K562 (cell line): ENCODE measurements at regions not wholly inside any gene's neighbourhood (a gene's known extent, or its start where the extent isn't known, plus 50 kb on each side); places are given as distances from the start of the nearest gene placed in this dataset.

Experiments used
- ATAC-seq: fragments of 200-7000 bp; cut with Tn5 transposase; 3 replicates; pipeline ENCODE4 v1.9.1; 2020; ENCODE audit warnings: moderate library complexity
- BruUV-seq: library from RNA; stranded (reverse); fragments of 400-500 nt; replicated peaks from 2 replicates; lab custom pipeline; 2021; lab: Mats Ljungman, UMichigan
- CTCF ChIA-PET: fragments of 300-600 bp; formaldehyde crosslinking; extraction: SDS; loops from one replicate; lab custom pipeline; 2021; ENCODE audit warnings: low intra/inter-chr PET ratio; lab: Yijun Ruan, JAX
- POLR2A ChIA-PET: fragments of 300-600, 350-650 bp; sonication (Branson Sonifier 250); formaldehyde crosslinking; extraction: SDS; loops from one replicate; lab custom pipeline; 2021; ENCODE audit warnings: antibody characterized with exemption, inconsistent platforms; lab: Yijun Ruan, JAX
- DNase-seq, 4 experiments: peaks; one replicate each; pipeline versions ENCODE4 v3.0.0 to v3.0.0-alpha.2; 2011 to 2018; ENCODE audit warnings: low spot score in 3 of 4, mixed read lengths in 3 of 4; ENCODE audit errors: extremely low read depth in 1 of 4
- FAIRE-seq: peaks from 2 replicates; lab custom pipeline; 2011; peaks lifted over from hg19 to GRCh38; lab: Jason Lieb, UNC
- H2AFZ ChIP-seq: 2 replicates; pipeline ENCODE4 v1.6.0; 2011; ENCODE audit warnings: low read depth, low read length, control low read depth, inconsistent platforms
- H3K27ac ChIP-seq: fragments of 200-600 bp; 3 replicates; pipeline ENCODE4 v1.8.0; 2011; ENCODE audit warnings: low read depth, mild to moderate bottlenecking, control low read depth, inconsistent platforms, low read length, moderate library complexity, mixed read lengths; ENCODE audit errors: extremely low read depth
- H3K27me3 ChIP-seq, 2 experiments: fragments of 300-600 bp in 1 of 2; 2 replicates in 1 of 2; 3 replicates in 1 of 2; pipeline versions ENCODE4 v1.6.0 to v1.8.0; 2011; ENCODE audit warnings: inconsistent platforms in 2 of 2, low read length in 2 of 2, mild to moderate bottlenecking in 1 of 2, mixed read lengths in 1 of 2, moderate library complexity in 1 of 2; ENCODE audit not compliant: control insufficient read depth in 2 of 2, insufficient read depth in 2 of 2
- H3K36me3 ChIP-seq: fragments of 300-600 bp; 3 replicates; pipeline ENCODE4 v1.8.0; 2011; ENCODE audit warnings: mild to moderate bottlenecking, low read length, inconsistent platforms; ENCODE audit not compliant: control insufficient read depth, insufficient read depth
- H3K4me1 ChIP-seq, 2 experiments: fragments of 200-600 bp in 1 of 2; replicated peaks in 1 of 2; 2 replicates in 1 of 2; 3 replicates in 1 of 2; pipeline versions ENCODE4 v1.5.1 to v1.8.0; 2011; ENCODE audit warnings: inconsistent platforms in 2 of 2, low read length in 2 of 2, mild to moderate bottlenecking in 1 of 2, mixed read lengths in 1 of 2, moderate library complexity in 1 of 2; ENCODE audit not compliant: control insufficient read depth in 2 of 2, insufficient read depth in 2 of 2
- H3K4me2 ChIP-seq: 2 replicates; pipeline ENCODE4 v1.6.1; 2011; ENCODE audit warnings: low read length, control low read depth, inconsistent platforms, mixed read lengths; ENCODE audit not compliant: insufficient read depth
- H3K4me3 ChIP-seq: fragments of 200-600 bp; sonication (generic), shearing (Covaris generic); 2 replicates; pipeline ENCODE4 v1.5.1; 2016; ENCODE audit warnings: control low read depth, inconsistent platforms
- H3K79me2 ChIP-seq: fragments of 200-600 bp; 3 replicates; pipeline ENCODE4 v1.8.0; 2011; ENCODE audit warnings: low read length, inconsistent platforms; ENCODE audit not compliant: control insufficient read depth, insufficient read depth
- H3K9ac ChIP-seq, 2 experiments: 2 replicates each; pipeline versions ENCODE4 v1.6.0 to v1.6.1; 2011; ENCODE audit warnings: low read depth in 2 of 2, low read length in 2 of 2, control low read depth in 1 of 2, inconsistent platforms in 1 of 2, mild to moderate bottlenecking in 1 of 2, mixed read lengths in 1 of 2; ENCODE audit not compliant: insufficient read depth in 1 of 2
- H3K9me1 ChIP-seq: one replicate; pipeline ENCODE4 v1.6.0; 2011; ENCODE audit warnings: inconsistent platforms, mild to moderate bottlenecking, low read length, moderate library complexity; ENCODE audit not compliant: control insufficient read depth, insufficient read depth
- H3K9me3 ChIP-seq: replicated peaks from 2 replicates; pipeline ENCODE4 v1.5.1; 2011; ENCODE audit warnings: low read depth, low read length, inconsistent platforms; ENCODE audit not compliant: control insufficient read depth, insufficient read depth
- H4K20me1 ChIP-seq: replicated peaks from 2 replicates; pipeline ENCODE4 v1.6.1; 2011; ENCODE audit warnings: low read length, inconsistent platforms, mixed read lengths; ENCODE audit not compliant: control insufficient read depth, insufficient read depth
- CREM ChIP-seq: IDR thresholded peaks from 2 replicates; pipeline ENCODE4 v1.6.1; 2014; ENCODE audit warnings: antibody characterized with exemption, low read depth
- E2F3 ChIP-seq: fragments of 250-450 bp; sonication (Bioruptor Pico); IDR thresholded peaks from 2 replicates; pipeline ENCODE4 v1.4.0; 2020; ENCODE audit warnings: mild to moderate bottlenecking
- ELF1 ChIP-seq: fragments of 200-800 bp; sonication (Bioruptor generic); IDR thresholded peaks from 2 replicates; pipeline ENCODE4 v1.6.1; 2016; ENCODE audit warnings: missing genetic modification characterization, missing compliant biosample characterization
- EP400 ChIP-seq: fragments of 450-650 bp; IDR thresholded peaks from 2 replicates; pipeline ENCODE4 v1.6.1; 2017; ENCODE audit warnings: antibody characterized with exemption, mild to moderate bottlenecking, moderate library complexity
- HDAC8 ChIP-seq: fragments of 450-650 bp; IDR thresholded peaks from 2 replicates; pipeline ENCODE4 v1.6.1; 2016; ENCODE audit warnings: mild to moderate bottlenecking, missing genetic modification characterization, moderate library complexity, missing compliant biosample characterization
- MED1 ChIP-seq: sonication (generic); formaldehyde crosslinking; IDR thresholded peaks from 2 replicates; pipeline ENCODE4 v1.8.1; 2023; ENCODE audit warnings: missing genetic modification reagents, borderline replicate concordance
- NFIC ChIP-seq: fragments of 450-650 bp; IDR thresholded peaks from 2 replicates; pipeline ENCODE4 v1.6.1; 2017; ENCODE audit warnings: mild to moderate bottlenecking, inconsistent platforms
- TCF7 ChIP-seq: sonication (generic); IDR thresholded peaks from 2 replicates; pipeline ENCODE4 v1.6.1; 2016; ENCODE audit warnings: antibody characterized with exemption, borderline replicate concordance
- ZNF444 ChIP-seq: fragments of 250-450 bp; sonication (Bioruptor Pico); IDR thresholded peaks from 2 replicates; pipeline ENCODE4 v1.4.0; 2020; ENCODE audit warnings: mild to moderate bottlenecking, moderate library complexity
- WGBS: fragments of 100-300 bp; shearing (Covaris generic); methylation state at CpG from one replicate; pipeline ENCODE4 v1.1.6; 2016; ENCODE audit warnings: low coverage, mixed read lengths; ENCODE audit not compliant: insufficient coverage; ENCODE audit errors: missing lambda C conversion rate; 5-methylcytosine and 5-hydroxymethylcytosine counted together
- in situ Hi-C: fragments of 300-500 bp; cut with MboI; formaldehyde crosslinking; loops from 4 replicates; pipeline ENCODE4 v1.15.0; 2018; ENCODE audit warnings: inconsistent platforms, mixed read lengths
- intact Hi-C: fragments of 100-400 bp; cut with micrococcal nuclease; formaldehyde crosslinking; loops from 2 replicates; pipeline ENCODE4 v1.14.2; 2022
- TF ChIP-seq, protein P1 (sequence below): fragments of 250-450 bp; sonication (Bioruptor Pico); IDR thresholded peaks from 2 replicates; pipeline ENCODE4 v1.5.0; 2021; ENCODE audit warnings: mild to moderate bottlenecking, moderate library complexity
- TF ChIP-seq, protein P2 (sequence below): fragments of 200-800 bp; sonication (Bioruptor generic); IDR thresholded peaks from 2 replicates; pipeline ENCODE4 v1.6.1; 2016; ENCODE audit warnings: missing genetic modification characterization, missing compliant biosample characterization
- TF ChIP-seq, protein P3 (sequence below), 2 experiments: IDR thresholded peaks in 1 of 2; conservative IDR thresholded peaks in 1 of 2; 2 replicates each; pipeline ENCODE4 v1.6.1; 2016; ENCODE audit warnings: low read depth in 2 of 2, mild to moderate bottlenecking in 1 of 2, missing compliant biosample characterization in 1 of 2, missing genetic modification characterization in 1 of 2, moderate library complexity in 1 of 2

DNA sequence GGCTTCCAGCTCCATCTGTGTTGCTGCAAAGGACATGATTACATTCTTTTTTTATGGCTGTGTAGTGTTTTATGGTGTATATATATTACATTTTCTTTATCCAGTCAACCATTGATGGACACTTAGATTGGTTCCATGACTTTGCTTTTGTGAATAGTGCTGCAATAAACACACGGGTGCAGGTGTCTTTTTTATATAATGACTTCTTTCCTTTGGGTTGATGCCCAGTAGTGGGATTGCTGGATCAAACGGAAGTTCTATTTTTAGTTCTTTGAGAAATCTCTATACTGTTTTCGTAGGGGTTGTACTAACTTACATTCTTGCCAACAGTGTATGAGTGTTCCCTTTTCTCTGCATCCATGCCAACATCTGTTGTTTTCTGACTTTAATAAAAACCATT, 189.7 kb downstream of the ACTR3B start:
- H3K4me1 ChIP-seq: no peaks in the 10 kb centered on the region
- DNase-seq (no peak), FAIRE-seq (no peak), ATAC-seq (no peak)
- H3K9me1 ChIP-seq: no peaks in the 10 kb centered on the region
- in situ Hi-C loops (no loop called here), intact Hi-C loops (no loop called here)
- 3% methylated on average over 3 of the region's 3 CpGs for WGBS
- no peaks in the 10 kb centered on the region for H3K9me3 ChIP-seq
- peaks cover 10 to 21% of the 10 kb centered on the region in 2 experiments; a peak in 3 of 5 replicates for H3K27me3 ChIP-seq
- BruUV-seq: no TSS peak
- H3K4me2 ChIP-seq: no peak overlapping the region
- no peaks in the 10 kb centered on the region for H3K36me3 ChIP-seq
- no peaks in the 10 kb centered on the region for H4K20me1 ChIP-seq
- H3K9ac ChIP-seq: no peak overlapping the region
- H3K79me2 ChIP-seq: no peaks in the 10 kb centered on the region
- CTCF ChIA-PET: no interaction called here
- H3K4me3 ChIP-seq: no peak overlapping the region
- no peak overlapping the region for H3K27ac ChIP-seq
- TF ChIP-seq EP400 (no peak), ZNF444 (CRISPR knock-in tag) (no peak), E2F3 (no peak), MED1 (CRISPR knock-in tag) (no peak), CREM (no peak), HDAC8 (no peak), NFIC (no peak), TCF7 (no peak), ELF1 (tag) (no peak)
- TF ChIP-seq, protein P1, sequence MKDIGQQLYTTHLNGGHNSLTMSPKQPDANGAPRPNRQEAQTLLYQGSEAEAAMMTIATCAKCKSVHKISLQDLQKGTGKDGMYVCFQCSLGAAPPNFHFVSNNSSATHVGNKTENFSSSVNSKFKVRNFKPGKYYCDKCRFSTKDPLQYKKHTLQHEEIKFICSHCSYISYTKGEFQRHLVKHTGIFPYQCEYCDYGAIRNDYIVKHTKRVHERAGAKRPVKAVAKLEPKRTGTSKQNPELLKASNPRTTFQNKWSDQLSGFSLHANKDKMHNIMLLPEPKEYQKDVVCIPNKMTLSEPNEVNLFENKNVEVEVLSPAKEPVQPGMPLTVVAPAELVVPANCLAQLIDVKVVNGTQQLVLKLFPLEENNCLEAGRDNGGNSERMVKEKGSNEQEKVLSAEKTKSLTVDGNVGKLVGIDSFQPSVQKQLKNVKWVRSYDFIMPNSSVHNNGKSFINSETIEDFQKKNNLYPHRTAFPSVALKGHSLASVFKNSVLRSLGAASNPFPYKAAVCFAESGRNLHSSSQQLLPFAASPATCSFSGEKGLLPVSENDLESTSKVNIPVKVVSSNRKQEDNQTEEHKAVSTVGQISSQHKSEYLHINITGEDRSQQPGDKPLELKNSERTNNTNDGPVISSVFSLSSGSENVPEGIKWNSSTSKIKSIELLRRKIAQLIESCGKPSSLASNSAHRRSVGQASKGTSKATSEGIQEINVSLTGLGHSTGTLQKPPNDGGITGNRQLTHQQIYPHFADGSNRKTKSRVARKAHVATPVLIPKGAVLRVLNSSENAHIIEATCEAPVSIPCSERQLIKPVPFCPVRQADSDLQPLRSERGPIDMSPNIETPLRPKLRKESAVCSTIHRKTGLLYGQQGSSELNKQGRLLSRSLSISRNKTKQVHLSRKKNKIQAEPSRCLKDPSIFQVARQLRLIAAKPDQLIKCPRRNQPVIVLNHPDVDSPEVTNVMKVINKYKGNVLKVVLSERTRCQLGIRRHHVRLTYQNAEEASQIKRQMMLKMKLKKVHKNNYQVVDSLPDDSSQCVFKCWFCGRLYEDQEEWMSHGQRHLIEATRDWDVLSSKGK (CRISPR knock-in tag): no peak
- TF ChIP-seq, protein P2, sequence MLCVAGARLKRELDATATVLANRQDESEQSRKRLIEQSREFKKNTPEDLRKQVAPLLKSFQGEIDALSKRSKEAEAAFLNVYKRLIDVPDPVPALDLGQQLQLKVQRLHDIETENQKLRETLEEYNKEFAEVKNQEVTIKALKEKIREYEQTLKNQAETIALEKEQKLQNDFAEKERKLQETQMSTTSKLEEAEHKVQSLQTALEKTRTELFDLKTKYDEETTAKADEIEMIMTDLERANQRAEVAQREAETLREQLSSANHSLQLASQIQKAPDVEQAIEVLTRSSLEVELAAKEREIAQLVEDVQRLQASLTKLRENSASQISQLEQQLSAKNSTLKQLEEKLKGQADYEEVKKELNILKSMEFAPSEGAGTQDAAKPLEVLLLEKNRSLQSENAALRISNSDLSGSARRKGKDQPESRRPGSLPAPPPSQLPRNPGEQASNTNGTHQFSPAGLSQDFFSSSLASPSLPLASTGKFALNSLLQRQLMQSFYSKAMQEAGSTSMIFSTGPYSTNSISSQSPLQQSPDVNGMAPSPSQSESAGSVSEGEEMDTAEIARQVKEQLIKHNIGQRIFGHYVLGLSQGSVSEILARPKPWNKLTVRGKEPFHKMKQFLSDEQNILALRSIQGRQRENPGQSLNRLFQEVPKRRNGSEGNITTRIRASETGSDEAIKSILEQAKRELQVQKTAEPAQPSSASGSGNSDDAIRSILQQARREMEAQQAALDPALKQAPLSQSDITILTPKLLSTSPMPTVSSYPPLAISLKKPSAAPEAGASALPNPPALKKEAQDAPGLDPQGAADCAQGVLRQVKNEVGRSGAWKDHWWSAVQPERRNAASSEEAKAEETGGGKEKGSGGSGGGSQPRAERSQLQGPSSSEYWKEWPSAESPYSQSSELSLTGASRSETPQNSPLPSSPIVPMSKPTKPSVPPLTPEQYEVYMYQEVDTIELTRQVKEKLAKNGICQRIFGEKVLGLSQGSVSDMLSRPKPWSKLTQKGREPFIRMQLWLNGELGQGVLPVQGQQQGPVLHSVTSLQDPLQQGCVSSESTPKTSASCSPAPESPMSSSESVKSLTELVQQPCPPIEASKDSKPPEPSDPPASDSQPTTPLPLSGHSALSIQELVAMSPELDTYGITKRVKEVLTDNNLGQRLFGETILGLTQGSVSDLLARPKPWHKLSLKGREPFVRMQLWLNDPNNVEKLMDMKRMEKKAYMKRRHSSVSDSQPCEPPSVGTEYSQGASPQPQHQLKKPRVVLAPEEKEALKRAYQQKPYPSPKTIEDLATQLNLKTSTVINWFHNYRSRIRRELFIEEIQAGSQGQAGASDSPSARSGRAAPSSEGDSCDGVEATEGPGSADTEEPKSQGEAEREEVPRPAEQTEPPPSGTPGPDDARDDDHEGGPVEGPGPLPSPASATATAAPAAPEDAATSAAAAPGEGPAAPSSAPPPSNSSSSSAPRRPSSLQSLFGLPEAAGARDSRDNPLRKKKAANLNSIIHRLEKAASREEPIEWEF: no peak
- TF ChIP-seq, protein P3, sequence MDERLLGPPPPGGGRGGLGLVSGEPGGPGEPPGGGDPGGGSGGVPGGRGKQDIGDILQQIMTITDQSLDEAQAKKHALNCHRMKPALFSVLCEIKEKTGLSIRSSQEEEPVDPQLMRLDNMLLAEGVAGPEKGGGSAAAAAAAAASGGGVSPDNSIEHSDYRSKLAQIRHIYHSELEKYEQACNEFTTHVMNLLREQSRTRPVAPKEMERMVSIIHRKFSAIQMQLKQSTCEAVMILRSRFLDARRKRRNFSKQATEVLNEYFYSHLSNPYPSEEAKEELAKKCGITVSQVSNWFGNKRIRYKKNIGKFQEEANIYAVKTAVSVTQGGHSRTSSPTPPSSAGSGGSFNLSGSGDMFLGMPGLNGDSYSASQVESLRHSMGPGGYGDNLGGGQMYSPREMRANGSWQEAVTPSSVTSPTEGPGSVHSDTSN (CRISPR knock-in tag; IDR thresholded peaks at IDR 0.05; ENCODE audit: low read depth): no peak
- TF ChIP-seq, protein P3 (tag; conservative IDR thresholded peaks at IDR 0.05; ENCODE audit: low read depth): no peak
- TF ChIP-seq, all 486 proteins: peak for 0
- POLR2A ChIA-PET: no interaction called here
- no peak overlapping the region for H2AFZ ChIP-seq
